HG03097 (cell line): ENCODE measurements at regions not wholly inside any gene's neighbourhood (a gene's known extent, or its start where the extent isn't known, plus 50 kb on each side); places are given as distances from the start of the nearest gene placed in this dataset.

Experiments
- ATAC-seq: cut with Tn5 transposase; IDR thresholded peaks from one replicate; pipeline ENCODE4 v1.9.1; 2021; ENCODE audit not compliant: unreplicated experiment, low FRiP score

GRCh38 chr18:22542406-22542835, 124.7 kb upstream of the CTAGE1 start:
- ATAC-seq: no peak

GRCh38 chr18:22543769-22544168, 126.1 kb upstream of the CTAGE1 start:
- ATAC-seq: no peak

GRCh38 chr18:22544626-22545025, 126.9 kb upstream of the CTAGE1 start:
- ATAC-seq: no peak

- no peak for ATAC-seq
Measured at GRCh38 chr18:22545066-22545760, 127.5 kb upstream of the CTAGE1 start.

GRCh38 chr18:22546905-22547570, 129.3 kb upstream of the CTAGE1 start:
- no peak for ATAC-seq

GRCh38 chr18:22547807-22548561, 130.3 kb upstream of the CTAGE1 start:
- ATAC-seq: no peak

- no peak for ATAC-seq
Measured at GRCh38 chr18:22549260-22549937, 131.7 kb upstream of the CTAGE1 start.

- ATAC-seq: no peak
Measured at GRCh38 chr18:22550366-22550765, 132.7 kb upstream of the CTAGE1 start.

GRCh38 chr18:22550861-22551260, 133.1 kb upstream of the CTAGE1 start:
- ATAC-seq: no peak

GRCh38 chr18:22551536-22552151, 133.9 kb upstream of the CTAGE1 start:
- ATAC-seq: no peak

GRCh38 chr18:22552254-22552653, 134.5 kb upstream of the CTAGE1 start:
- no peak for ATAC-seq

- no peak for ATAC-seq
Measured at GRCh38 chr18:22552899-22553460, 135.3 kb upstream of the CTAGE1 start.

- ATAC-seq: no peak
Measured at GRCh38 chr18:22556222-22557167, 138.8 kb upstream of the CTAGE1 start.

GRCh38 chr18:22557168-22557941, 139.6 kb upstream of the CTAGE1 start:
- no peak for ATAC-seq

- no peak for ATAC-seq
Measured at GRCh38 chr18:22558945-22559385, 141.2 kb upstream of the CTAGE1 start.

- no peak for ATAC-seq
Measured at GRCh38 chr18:22559414-22560274, 141.9 kb upstream of the CTAGE1 start.

GRCh38 chr18:22560275-22560610, 142.5 kb upstream of the CTAGE1 start:
- ATAC-seq: no peak

- ATAC-seq: no peak
Measured at GRCh38 chr18:22560797-22561196, 143.1 kb upstream of the CTAGE1 start.
